ENCODE measurements at regions not wholly inside any gene's neighbourhood (a gene's known extent, or its start where the extent isn't known, plus 50 kb on each side); places are given as distances from the start of the nearest gene placed in this dataset.
"Not testable (repeated sequence)": the region's sequence is repeated elsewhere in the genome, so short reads cannot be mapped to it uniquely, and the experiment has no call there.

- CTCF ChIA-PET; H3F3A ChIP-seq (replicated peaks; ENCODE audit: insufficient read depth); H3K27ac ChIP-seq (ENCODE audit: low read depth in 2 of 2, low read length in 1 of 2); H3K36me3 ChIP-seq (replicated peaks in 1 of 2; ENCODE audit: control insufficient read depth in 1 of 2, insufficient read depth in 2 of 2, low read length in 1 of 2); H3K4me2 ChIP-seq; H3K27me3 ChIP-seq (ENCODE audit: insufficient read depth); H4K20me1 ChIP-seq (ENCODE audit: insufficient read depth); H3K4me3 ChIP-seq (ENCODE audit: low read depth in 2 of 2, low read length in 1 of 2); DNase-seq; POLR2A ChIA-PET; H3K4me1 ChIP-seq (ENCODE audit: control insufficient read depth in 1 of 2, insufficient read depth in 2 of 2, low read depth in 1 of 2, low read length in 1 of 2); H3K9me3 ChIP-seq; H3K9ac ChIP-seq; H2AFZ ChIP-seq (ENCODE audit: low read depth); H3K9me2 ChIP-seq; H3K79me2 ChIP-seq (ENCODE audit: insufficient read depth): not testable (repeated sequence)
- 60% methylated on average over 1 of the region's 18 CpGs for WGBS (ENCODE audit: low lambda C conversion rate)
Observed at GRCh38 chr10:46816126-46816525, 95.1 kb upstream of the PTPN20 start.

GRCh38 chr10:46840393-46841050, 70.7 kb upstream of the PTPN20 start:
- H3K27ac ChIP-seq (ENCODE audit: low read depth in 2 of 2, low read length in 1 of 2), result not testable (repeated sequence)
- DNase-seq, result peak; percentile 5

GRCh38 chr10:46841051-46841593, 70.1 kb upstream of the PTPN20 start:
- H2AFZ ChIP-seq (ENCODE audit: low read depth); H3K27ac ChIP-seq (ENCODE audit: low read depth in 2 of 2, low read length in 1 of 2); H3K36me3 ChIP-seq (replicated peaks in 1 of 2; ENCODE audit: control insufficient read depth in 1 of 2, insufficient read depth in 2 of 2, low read length in 1 of 2); CTCF ChIA-PET; POLR2A ChIA-PET; H3K4me3 ChIP-seq (ENCODE audit: low read depth in 2 of 2, low read length in 1 of 2); H3K9me2 ChIP-seq; H3K4me2 ChIP-seq; H4K20me1 ChIP-seq (ENCODE audit: insufficient read depth); H3K9ac ChIP-seq; H3K4me1 ChIP-seq (ENCODE audit: control insufficient read depth in 1 of 2, insufficient read depth in 2 of 2, low read depth in 1 of 2, low read length in 1 of 2); DNase-seq; H3F3A ChIP-seq (replicated peaks; ENCODE audit: insufficient read depth); H3K27me3 ChIP-seq (ENCODE audit: insufficient read depth); H3K9me3 ChIP-seq; H3K79me2 ChIP-seq (ENCODE audit: insufficient read depth): not testable (repeated sequence)
- no CpG with 5 or more reads among the region's 10 CpGs for WGBS (ENCODE audit: low lambda C conversion rate)

More at GRCh38 chr10:46840393-46841050, 70.7 kb upstream of the PTPN20 start:
- H3K4me3 ChIP-seq (ENCODE audit: low read depth in 2 of 2, low read length in 1 of 2); H3K36me3 ChIP-seq (replicated peaks in 1 of 2; ENCODE audit: control insufficient read depth in 1 of 2, insufficient read depth in 2 of 2, low read length in 1 of 2); H3K4me2 ChIP-seq; H3K9me2 ChIP-seq; H3F3A ChIP-seq (replicated peaks; ENCODE audit: insufficient read depth); CTCF ChIA-PET; H3K4me1 ChIP-seq (ENCODE audit: control insufficient read depth in 1 of 2, insufficient read depth in 2 of 2, low read depth in 1 of 2, low read length in 1 of 2); H4K20me1 ChIP-seq (ENCODE audit: insufficient read depth); H3K27me3 ChIP-seq (ENCODE audit: insufficient read depth); H3K9ac ChIP-seq; H3K9me3 ChIP-seq; POLR2A ChIA-PET; H2AFZ ChIP-seq (ENCODE audit: low read depth); H3K79me2 ChIP-seq (ENCODE audit: insufficient read depth): not testable (repeated sequence)
- 73% methylated on average over 4 of the region's 11 CpGs for WGBS (ENCODE audit: low lambda C conversion rate)

GRCh38 chr10:46845194-46845593, 66.0 kb upstream of the PTPN20 start:
- POLR2A ChIA-PET; H2AFZ ChIP-seq (ENCODE audit: low read depth); H3K9me3 ChIP-seq; H3K27me3 ChIP-seq (ENCODE audit: insufficient read depth); H3K79me2 ChIP-seq (ENCODE audit: insufficient read depth); DNase-seq; H3K9ac ChIP-seq; H3K9me2 ChIP-seq; H3K4me3 ChIP-seq (ENCODE audit: low read depth in 2 of 2, low read length in 1 of 2); H3K27ac ChIP-seq (ENCODE audit: low read depth in 2 of 2, low read length in 1 of 2); H4K20me1 ChIP-seq (ENCODE audit: insufficient read depth); H3K36me3 ChIP-seq (replicated peaks in 1 of 2; ENCODE audit: control insufficient read depth in 1 of 2, insufficient read depth in 2 of 2, low read length in 1 of 2); CTCF ChIA-PET; H3F3A ChIP-seq (replicated peaks; ENCODE audit: insufficient read depth); H3K4me2 ChIP-seq; H3K4me1 ChIP-seq (ENCODE audit: control insufficient read depth in 1 of 2, insufficient read depth in 2 of 2, low read depth in 1 of 2, low read length in 1 of 2): not testable (repeated sequence)
- WGBS (ENCODE audit: low lambda C conversion rate), result 63% methylated on average over 2 of the region's 2 CpGs

- H4K20me1 ChIP-seq (ENCODE audit: insufficient read depth); H3K27ac ChIP-seq (ENCODE audit: low read depth in 2 of 2, low read length in 1 of 2); H2AFZ ChIP-seq (ENCODE audit: low read depth); POLR2A ChIA-PET; H3K9ac ChIP-seq; H3K36me3 ChIP-seq (replicated peaks in 1 of 2; ENCODE audit: control insufficient read depth in 1 of 2, insufficient read depth in 2 of 2, low read length in 1 of 2); H3K9me2 ChIP-seq; DNase-seq; H3K27me3 ChIP-seq (ENCODE audit: insufficient read depth); H3K4me3 ChIP-seq (ENCODE audit: low read depth in 2 of 2, low read length in 1 of 2); H3K79me2 ChIP-seq (ENCODE audit: insufficient read depth); CTCF ChIA-PET; H3F3A ChIP-seq (replicated peaks; ENCODE audit: insufficient read depth); H3K9me3 ChIP-seq; H3K4me1 ChIP-seq (ENCODE audit: control insufficient read depth in 1 of 2, insufficient read depth in 2 of 2, low read depth in 1 of 2, low read length in 1 of 2); H3K4me2 ChIP-seq: not testable (repeated sequence)
- 44% methylated on average over 1 of the region's 6 CpGs for WGBS (ENCODE audit: low lambda C conversion rate)
Observed at GRCh38 chr10:46845640-46846039, 65.6 kb upstream of the PTPN20 start.

GRCh38 chr10:46860753-46861152, 50.5 kb upstream of the PTPN20 start:
- H3K4me3 ChIP-seq (ENCODE audit: low read depth in 2 of 2, low read length in 1 of 2); H3K27ac ChIP-seq (ENCODE audit: low read depth in 2 of 2, low read length in 1 of 2); POLR2A ChIA-PET; H3F3A ChIP-seq (replicated peaks; ENCODE audit: insufficient read depth); H3K9me2 ChIP-seq; H3K4me2 ChIP-seq; CTCF ChIA-PET; H4K20me1 ChIP-seq (ENCODE audit: insufficient read depth); DNase-seq; H3K4me1 ChIP-seq (ENCODE audit: control insufficient read depth in 1 of 2, insufficient read depth in 2 of 2, low read depth in 1 of 2, low read length in 1 of 2); H3K9me3 ChIP-seq; H2AFZ ChIP-seq (ENCODE audit: low read depth); H3K36me3 ChIP-seq (replicated peaks in 1 of 2; ENCODE audit: control insufficient read depth in 1 of 2, insufficient read depth in 2 of 2, low read length in 1 of 2); H3K9ac ChIP-seq; H3K79me2 ChIP-seq (ENCODE audit: insufficient read depth); H3K27me3 ChIP-seq (ENCODE audit: insufficient read depth): not testable (repeated sequence)
- WGBS (ENCODE audit: low lambda C conversion rate), result 0% methylated on average over 1 of the region's 1 CpG
